Prostate gland (tissue), 2 donors: ENCODE measurements at regions not wholly inside any gene's neighbourhood (a gene's known extent, or its start where the extent isn't known, plus 50 kb on each side); places are given as distances from the start of the nearest gene placed in this dataset.

ENCODE experiments used
- POLR2A ChIP-seq: fragments of 450-650 bp; IDR thresholded peaks from one replicate; pipeline ENCODE4 v1.6.1; 2016; ENCODE audit warnings: antibody characterized with exemption, mild to moderate bottlenecking
- TF ChIP-seq, protein P1 (sequence below), 4 experiments: fragments of 200-600 bp in 2 of 4; fragments of 450-650 bp in 2 of 4; sonication (generic) in 2 of 4; IDR thresholded peaks; 1 replicate in 3 of 4; 2 replicates in 1 of 4; pipeline ENCODE4 v1.5.1; 2016 to 2019; ENCODE audit warnings: antibody characterized with exemption in 4 of 4, mild to moderate bottlenecking in 2 of 4, moderate library complexity in 2 of 4

DNA sequence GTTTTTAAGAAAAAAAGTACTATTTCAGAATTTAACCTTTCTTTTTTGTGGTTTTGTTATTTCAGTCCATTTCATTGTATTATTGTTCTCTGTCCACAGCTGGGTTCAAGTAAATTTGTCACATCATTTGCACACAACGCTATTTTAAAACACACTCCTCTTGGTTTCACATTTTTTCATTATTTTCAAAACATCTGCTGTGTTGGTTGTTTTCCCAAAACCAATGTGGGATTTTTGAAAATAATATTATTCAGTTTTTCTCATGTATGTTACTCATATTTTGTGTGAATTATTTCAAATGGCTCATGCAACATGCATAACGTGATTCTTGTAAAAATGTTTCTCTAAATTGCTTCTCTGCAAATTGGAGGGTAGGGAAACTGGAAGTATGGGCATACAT lies 589.2 kb downstream of the METTL4 start:
- TF ChIP-seq, protein P1, sequence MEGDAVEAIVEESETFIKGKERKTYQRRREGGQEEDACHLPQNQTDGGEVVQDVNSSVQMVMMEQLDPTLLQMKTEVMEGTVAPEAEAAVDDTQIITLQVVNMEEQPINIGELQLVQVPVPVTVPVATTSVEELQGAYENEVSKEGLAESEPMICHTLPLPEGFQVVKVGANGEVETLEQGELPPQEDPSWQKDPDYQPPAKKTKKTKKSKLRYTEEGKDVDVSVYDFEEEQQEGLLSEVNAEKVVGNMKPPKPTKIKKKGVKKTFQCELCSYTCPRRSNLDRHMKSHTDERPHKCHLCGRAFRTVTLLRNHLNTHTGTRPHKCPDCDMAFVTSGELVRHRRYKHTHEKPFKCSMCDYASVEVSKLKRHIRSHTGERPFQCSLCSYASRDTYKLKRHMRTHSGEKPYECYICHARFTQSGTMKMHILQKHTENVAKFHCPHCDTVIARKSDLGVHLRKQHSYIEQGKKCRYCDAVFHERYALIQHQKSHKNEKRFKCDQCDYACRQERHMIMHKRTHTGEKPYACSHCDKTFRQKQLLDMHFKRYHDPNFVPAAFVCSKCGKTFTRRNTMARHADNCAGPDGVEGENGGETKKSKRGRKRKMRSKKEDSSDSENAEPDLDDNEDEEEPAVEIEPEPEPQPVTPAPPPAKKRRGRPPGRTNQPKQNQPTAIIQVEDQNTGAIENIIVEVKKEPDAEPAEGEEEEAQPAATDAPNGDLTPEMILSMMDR (IDR thresholded peaks at IDR 0.05), result no peak
- TF ChIP-seq POLR2A, result no peak
